ENCODE measurements at regions not wholly inside any gene's neighbourhood (a gene's known extent, or its start where the extent isn't known, plus 50 kb on each side); places are given as distances from the start of the nearest gene placed in this dataset.
"Not testable (repeated sequence)": the region's sequence is repeated elsewhere in the genome, so short reads cannot be mapped to it uniquely, and the experiment has no call there.

- no peak for DNase-seq
Measured at GRCh38 chr13:46463719-46464118, 76.7 kb upstream of the RUBCNL start.

- not testable (repeated sequence) for DNase-seq
Measured at GRCh38 chr13:46460223-46460622, 73.2 kb upstream of the RUBCNL start.

GRCh38 chr13:46457255-46457654 lies 70.2 kb upstream of the RUBCNL start:
- DNase-seq = not testable (repeated sequence)

- DNase-seq = peak; percentile 1
Measured at GRCh38 chr13:46455924-46456323, 68.9 kb upstream of the RUBCNL start.

GRCh38 chr13:46451145-46451544 lies 64.1 kb upstream of the RUBCNL start:
- DNase-seq = not testable (repeated sequence)

GRCh38 chr13:46449949-46450348 lies 62.9 kb upstream of the RUBCNL start:
- DNase-seq = not testable (repeated sequence)

GRCh38 chr13:46448148-46448547 lies 61.1 kb upstream of the RUBCNL start:
- not testable (repeated sequence) for DNase-seq

GRCh38 chr13:46437808-46438404 lies 50.9 kb upstream of the RUBCNL start:
- not testable (repeated sequence) for DNase-seq
